ENCODE measurements at regions not wholly inside any gene's neighbourhood (a gene's known extent, or its start where the extent isn't known, plus 50 kb on each side); places are given as distances from the start of the nearest gene placed in this dataset.

DNA sequence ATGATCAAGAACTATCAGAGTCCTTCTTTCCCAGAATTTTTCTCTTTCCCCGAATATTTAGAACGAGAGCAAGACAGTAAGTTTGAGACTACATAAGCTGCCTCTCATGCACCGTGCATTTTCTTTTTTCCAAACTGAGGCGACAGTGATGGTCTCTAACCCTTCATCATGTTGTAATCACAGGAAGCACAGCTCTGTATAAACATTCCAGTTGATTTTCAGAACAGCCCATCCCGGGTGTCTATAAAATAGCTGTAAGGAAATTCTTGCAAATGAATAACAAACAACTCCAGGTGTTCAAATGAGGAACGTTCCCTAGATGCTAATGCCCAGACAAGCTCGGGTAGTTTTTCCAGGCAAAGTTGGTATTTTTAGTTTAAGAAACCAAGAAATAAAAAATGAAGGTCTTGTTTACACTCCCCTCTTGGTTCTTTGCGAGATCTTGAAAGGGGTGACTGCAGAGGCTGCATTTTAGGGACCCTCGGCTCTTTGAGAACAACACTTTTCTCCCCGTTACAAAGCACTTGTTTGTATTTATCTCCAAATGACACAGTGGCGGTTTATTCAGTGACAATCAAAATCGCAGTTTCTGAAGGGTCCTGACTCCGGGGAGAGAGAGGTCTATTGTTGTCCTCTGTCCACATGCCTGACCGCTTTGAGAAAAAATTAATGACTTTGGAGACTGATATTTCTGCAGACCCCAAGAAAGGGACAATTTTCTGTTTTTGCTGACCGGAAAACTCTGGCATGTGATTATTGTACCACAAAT is 101.1 kb upstream of the NCK2 start:
- 41 to 49% methylated on average over 14 of the region's 15 CpGs for WGBS, 2 donors (ENCODE audit: low coverage in 1 of 2)
- no peak overlapping the region for H3K4me3 ChIP-seq

DNA sequence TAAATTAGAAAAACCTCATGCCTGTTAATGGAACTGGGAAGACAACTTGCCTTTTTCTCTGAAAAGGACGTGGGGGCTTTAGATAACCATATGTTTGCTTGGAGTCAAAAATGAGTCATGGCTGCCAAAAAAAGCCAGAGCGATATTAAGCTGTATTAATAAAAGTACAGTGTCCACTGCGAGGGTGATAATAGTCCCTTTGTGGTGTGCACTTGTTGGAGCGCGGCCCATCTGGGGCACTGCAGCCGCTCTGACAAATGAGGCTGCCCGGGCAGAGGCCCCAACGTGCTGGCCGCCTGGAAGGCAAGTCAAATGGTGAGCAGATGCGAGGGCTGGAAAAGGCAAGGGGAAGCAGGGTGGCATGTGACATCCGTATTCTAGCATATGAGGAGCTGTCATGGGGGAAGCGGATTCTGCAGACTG is 103.3 kb upstream of the NCK2 start:
- TF ChIP-seq POLR2AphosphoS5 (IDR thresholded peaks at IDR 0.05) (no peak), POLR2A (IDR thresholded peaks at IDR 0.05) (no peak), EP300 (IDR thresholded peaks at IDR 0.05) (no peak)
- TF ChIP-seq, protein P1, sequence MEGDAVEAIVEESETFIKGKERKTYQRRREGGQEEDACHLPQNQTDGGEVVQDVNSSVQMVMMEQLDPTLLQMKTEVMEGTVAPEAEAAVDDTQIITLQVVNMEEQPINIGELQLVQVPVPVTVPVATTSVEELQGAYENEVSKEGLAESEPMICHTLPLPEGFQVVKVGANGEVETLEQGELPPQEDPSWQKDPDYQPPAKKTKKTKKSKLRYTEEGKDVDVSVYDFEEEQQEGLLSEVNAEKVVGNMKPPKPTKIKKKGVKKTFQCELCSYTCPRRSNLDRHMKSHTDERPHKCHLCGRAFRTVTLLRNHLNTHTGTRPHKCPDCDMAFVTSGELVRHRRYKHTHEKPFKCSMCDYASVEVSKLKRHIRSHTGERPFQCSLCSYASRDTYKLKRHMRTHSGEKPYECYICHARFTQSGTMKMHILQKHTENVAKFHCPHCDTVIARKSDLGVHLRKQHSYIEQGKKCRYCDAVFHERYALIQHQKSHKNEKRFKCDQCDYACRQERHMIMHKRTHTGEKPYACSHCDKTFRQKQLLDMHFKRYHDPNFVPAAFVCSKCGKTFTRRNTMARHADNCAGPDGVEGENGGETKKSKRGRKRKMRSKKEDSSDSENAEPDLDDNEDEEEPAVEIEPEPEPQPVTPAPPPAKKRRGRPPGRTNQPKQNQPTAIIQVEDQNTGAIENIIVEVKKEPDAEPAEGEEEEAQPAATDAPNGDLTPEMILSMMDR (IDR thresholded peaks at IDR 0.05) = no peak
- Histone ChIP-seq H3K4me3 (no peak overlapping the region), H3K4me1 (no peaks in the 10 kb centered on the region), H3K27me3 (peaks cover 4% of the 10 kb centered on the region), H3K27ac (no peak overlapping the region), H3K36me3 (no peaks in the 10 kb centered on the region), H3K9me3 (no peaks in the 10 kb centered on the region)
- ATAC-seq = no peak
- WGBS, 2 donors (ENCODE audit: low coverage in 1 of 2) = 52 to 67% methylated on average over 8 to 11 of the region's 12 CpGs

More for the DNA sequence above, 101.1 kb upstream of the NCK2 start:
- Histone ChIP-seq H3K27ac (no peak overlapping the region), H3K9me3 (no peaks in the 10 kb centered on the region), H3K36me3 (no peaks in the 10 kb centered on the region), H3K4me1 (no peaks in the 10 kb centered on the region), H3K27me3 (peaks cover 4% of the 10 kb centered on the region)
- TF ChIP-seq POLR2AphosphoS5 (IDR thresholded peaks at IDR 0.05) (no peak), EP300 (IDR thresholded peaks at IDR 0.05) (no peak), POLR2A (IDR thresholded peaks at IDR 0.05) (no peak)
- TF ChIP-seq, protein P1 (IDR thresholded peaks at IDR 0.05) = no peak
- ATAC-seq = no peak

DNA sequence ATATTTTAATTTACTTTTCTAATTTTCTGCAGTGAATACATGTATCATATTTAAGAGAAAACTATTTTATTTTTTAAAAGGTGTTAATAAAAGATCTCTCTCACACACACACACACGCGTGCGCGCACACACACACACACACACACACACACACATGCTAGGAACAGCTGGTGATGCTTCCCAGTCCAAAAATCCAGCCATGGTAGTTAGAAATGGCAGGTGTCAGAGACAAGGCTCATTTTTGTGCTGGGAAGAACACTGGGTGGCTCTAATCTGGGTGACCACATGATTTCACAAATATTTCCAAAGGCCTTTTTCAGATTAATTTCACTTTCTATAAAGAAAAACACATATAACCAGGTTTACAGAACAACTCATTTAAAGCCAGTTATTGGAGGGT is 104.5 kb upstream of the NCK2 start:
- 61 to 94% methylated on average over 4 of the region's 4 CpGs for WGBS, 2 donors (ENCODE audit: low coverage in 1 of 2)
- H3K27ac ChIP-seq = no peak overlapping the region
- no peaks in the 10 kb centered on the region for H3K9me3 ChIP-seq
- no peak for ATAC-seq
- TF ChIP-seq POLR2A (IDR thresholded peaks at IDR 0.05) (no peak), POLR2AphosphoS5 (IDR thresholded peaks at IDR 0.05) (no peak), EP300 (IDR thresholded peaks at IDR 0.05) (no peak)
- TF ChIP-seq, protein P1 (IDR thresholded peaks at IDR 0.05) = no peak
- H3K4me1 ChIP-seq = no peaks in the 10 kb centered on the region
- no peak overlapping the region for H3K4me3 ChIP-seq
- H3K27me3 ChIP-seq = peaks cover 4% of the 10 kb centered on the region
- no peaks in the 10 kb centered on the region for H3K36me3 ChIP-seq

DNA sequence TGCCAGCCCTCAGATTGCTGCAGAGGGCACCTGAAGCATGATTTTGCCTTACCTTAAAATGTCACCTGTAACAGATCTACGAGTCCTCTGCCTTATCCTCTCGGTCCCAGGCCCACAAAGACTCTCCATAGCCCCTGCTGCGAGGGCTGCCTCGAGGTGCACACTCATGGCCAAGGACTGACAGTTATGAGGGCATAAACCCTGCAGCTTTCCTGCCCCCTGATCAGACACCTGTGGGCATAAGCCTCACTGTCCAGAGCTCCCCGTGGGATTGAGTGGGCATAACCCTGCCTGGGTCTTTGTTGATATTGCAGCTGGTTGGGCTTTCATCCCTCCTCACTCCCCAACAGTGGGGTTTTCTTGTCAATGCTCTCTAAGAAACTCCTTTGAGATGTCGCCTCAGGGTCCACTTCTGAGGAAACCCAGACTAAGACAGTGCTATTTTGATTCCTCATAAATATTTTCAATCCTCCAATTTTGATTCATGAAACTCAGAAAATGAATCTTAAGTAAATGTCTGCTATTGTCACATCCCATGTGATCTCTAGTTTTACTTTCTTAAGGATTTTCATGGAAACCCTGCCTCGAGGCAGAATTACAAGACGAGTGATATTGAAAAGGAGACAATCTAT is 108.5 kb upstream of the NCK2 start:
- Histone ChIP-seq H3K27ac (no peak overlapping the region), H3K27me3 (no peaks in the 10 kb centered on the region), H3K4me3 (no peak overlapping the region), H3K9me3 (no peaks in the 10 kb centered on the region), H3K4me1 (no peaks in the 10 kb centered on the region), H3K36me3 (no peaks in the 10 kb centered on the region)
- TF ChIP-seq, protein P1 (IDR thresholded peaks at IDR 0.05) = no peak
- TF ChIP-seq EP300 (IDR thresholded peaks at IDR 0.05) = no peak
- TF ChIP-seq POLR2AphosphoS5 (IDR thresholded peaks at IDR 0.05) = no peak
- no peak for TF ChIP-seq POLR2A (IDR thresholded peaks at IDR 0.05)
- ATAC-seq = no peak
- WGBS, 2 donors (ENCODE audit: low coverage in 1 of 2) = 75% methylated on average over 3 to 5 of the region's 8 CpGs

DNA sequence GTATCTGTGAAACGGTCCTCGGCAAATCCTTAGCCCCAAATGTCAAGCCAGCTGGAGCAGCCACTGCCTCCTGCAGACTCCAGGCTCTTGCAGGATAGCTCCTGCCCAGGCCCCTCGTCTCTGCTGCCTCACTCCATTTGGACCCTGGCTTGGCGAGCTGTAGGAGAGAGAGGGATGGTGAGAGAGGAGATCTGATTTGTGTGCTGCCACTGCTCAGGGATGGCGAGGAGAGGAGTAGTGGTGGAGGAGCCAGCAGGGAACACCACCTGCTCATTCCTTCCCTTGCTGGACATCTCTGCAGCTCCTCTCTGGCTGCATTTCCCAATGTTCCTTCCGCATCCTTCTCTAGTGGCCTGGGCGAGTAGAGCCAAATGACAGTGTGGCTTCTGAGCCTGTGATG is 109.1 kb upstream of the NCK2 start:
- 95 to 100% methylated on average over 1 to 4 of the region's 7 CpGs for WGBS, 2 donors (ENCODE audit: low coverage in 1 of 2)
- no peak for ATAC-seq
- TF ChIP-seq EP300 (IDR thresholded peaks at IDR 0.05) = no peak
- no peak for TF ChIP-seq POLR2A (IDR thresholded peaks at IDR 0.05)
- H3K4me3 ChIP-seq = no peak overlapping the region
- H3K36me3 ChIP-seq = no peaks in the 10 kb centered on the region
- no peaks in the 10 kb centered on the region for H3K4me1 ChIP-seq
- no peaks in the 10 kb centered on the region for H3K27me3 ChIP-seq
- H3K9me3 ChIP-seq = no peaks in the 10 kb centered on the region
- H3K27ac ChIP-seq = no peak overlapping the region

All from gastroesophageal sphincter (tissue), 4 donors.